Endodermal cell (in vitro differentiated cells): ENCODE measurements at regions not wholly inside any gene's neighbourhood (a gene's known extent, or its start where the extent isn't known, plus 50 kb on each side); places are given as distances from the start of the nearest gene placed in this dataset.

ENCODE experiments used
- DNase-seq: peaks from one replicate; pipeline ENCODE4 v3.0.0-alpha.2; 2017
- H3K27ac ChIP-seq: 2 replicates; pipeline ENCODE4 v1.5.1; 2013; ENCODE audit warnings: mild to moderate bottlenecking, low read depth, low read length, moderate library complexity
- H3K27me3 ChIP-seq: 2 replicates; pipeline ENCODE4 v1.6.1; 2013; ENCODE audit warnings: mild to moderate bottlenecking, low read length, moderate library complexity; ENCODE audit not compliant: insufficient read depth, control insufficient read depth, poor library complexity, severe bottlenecking
- H3K36me3 ChIP-seq: 2 replicates; pipeline ENCODE4 v1.7.0; 2013; ENCODE audit warnings: mild to moderate bottlenecking, low read length, moderate library complexity; ENCODE audit not compliant: control insufficient read depth, insufficient read depth
- H3K4me1 ChIP-seq: one replicate; pipeline ENCODE4 v1.7.0; 2013; ENCODE audit warnings: low read length; ENCODE audit not compliant: control insufficient read depth, insufficient read depth
- H3K4me3 ChIP-seq: 2 replicates; pipeline ENCODE4 v1.5.1; 2013; ENCODE audit warnings: mild to moderate bottlenecking, low read length, moderate library complexity
- H3K9ac ChIP-seq: 2 replicates; pipeline ENCODE4 v1.6.1; 2013; ENCODE audit warnings: mild to moderate bottlenecking, low read length, moderate library complexity; ENCODE audit not compliant: poor library complexity, severe bottlenecking; ENCODE audit errors: extremely low read depth
- H3K9me3 ChIP-seq: 2 replicates; pipeline ENCODE4 v1.6.1; 2013; ENCODE audit warnings: mild to moderate bottlenecking, low read length, moderate library complexity; ENCODE audit not compliant: control insufficient read depth
- H3K27ac Mint-ChIP-seq: 2 replicates; pipeline ENCODE4 v1.8.0; 2020; ENCODE audit warnings: mixed read lengths
- H3K27me3 Mint-ChIP-seq: 2 replicates; pipeline ENCODE4 v1.8.0; 2021; ENCODE audit warnings: mild to moderate bottlenecking, mixed read lengths; ENCODE audit not compliant: insufficient read depth
- H3K36me3 Mint-ChIP-seq: 2 replicates; pipeline ENCODE4 v1.8.0; 2020; ENCODE audit warnings: low read depth, mixed read lengths
- H3K4me1 Mint-ChIP-seq: 2 replicates; pipeline ENCODE4 v1.8.0; 2020; ENCODE audit warnings: mixed read lengths
- H3K4me3 Mint-ChIP-seq: 2 replicates; pipeline ENCODE4 v1.8.0; 2020; ENCODE audit warnings: mild to moderate bottlenecking, moderate library complexity, mixed read lengths
- H3K9me3 Mint-ChIP-seq: 2 replicates; pipeline ENCODE4 v1.8.0; 2020; ENCODE audit warnings: mild to moderate bottlenecking, mixed read lengths
- CTCF ChIP-seq: fragments of 200-600 bp; sonication (generic); conservative IDR thresholded peaks from 2 replicates; pipeline ENCODE4 v1.5.0; 2021; ENCODE audit warnings: antibody characterized with exemption, mild to moderate bottlenecking
- WGBS, 2 experiments: methylation state at CpG; one replicate each; pipeline versions ENCODE4 v1.1.5 to v1.1.7; 2013; ENCODE audit warnings: missing lambda C conversion rate in 2 of 2, mixed read lengths in 1 of 2; ENCODE audit not compliant: insufficient coverage in 1 of 2, insufficient read length in 1 of 2; 5-methylcytosine and 5-hydroxymethylcytosine counted together

DNA sequence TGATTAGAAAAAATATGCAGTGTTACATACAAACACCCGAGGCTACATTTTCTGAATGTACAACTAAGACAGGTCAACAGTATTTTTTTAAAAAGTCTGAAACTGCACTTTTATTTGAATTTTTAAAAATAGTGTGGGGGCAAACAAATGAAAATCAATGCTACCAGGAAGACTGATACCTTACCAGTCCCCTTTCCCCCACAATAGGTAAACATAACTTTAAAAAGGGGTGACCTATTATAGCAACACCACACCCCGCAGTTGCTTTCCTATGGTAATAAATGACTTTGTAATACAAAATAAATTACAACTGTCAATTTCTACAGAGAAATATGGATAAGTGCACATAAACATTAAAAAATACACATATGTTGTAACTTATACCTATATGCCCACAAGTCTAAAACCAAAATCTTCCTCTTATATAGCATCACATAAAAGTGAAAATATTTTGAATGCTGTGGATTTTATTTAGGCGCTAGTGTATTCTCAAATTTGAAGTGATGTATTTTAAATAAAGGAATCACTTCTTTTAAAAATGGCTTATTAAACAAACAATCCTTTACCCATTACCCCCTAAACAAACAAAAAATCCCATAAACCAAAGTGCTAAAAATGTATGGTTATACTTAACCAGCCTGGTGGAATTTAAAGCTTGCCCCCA, 63.1 kb downstream of the KCNRG start:
- Histone ChIP-seq H3K27ac (no peak overlapping the region), H3K36me3 (peaks cover 15% of the 10 kb centered on the region), H3K27me3 (no peaks in the 10 kb centered on the region), H3K4me1 (no peaks in the 10 kb centered on the region), H3K9me3 (no peaks in the 10 kb centered on the region), H3K4me3 (peak overlapping the region; percentile 86), H3K9ac (no peak overlapping the region)
- 89 to 100% methylated on average over 1 of the region's 3 CpGs for WGBS, 2 experiments
- Mint-ChIP-seq H3K4me1 (peaks cover 9% of the 10 kb centered on the region), H3K27me3 (peaks cover 6% of the 10 kb centered on the region), H3K36me3 (no peaks in the 10 kb centered on the region), H3K9me3 (no peaks in the 10 kb centered on the region), H3K27ac (no peak overlapping the region), H3K4me3 (no peak overlapping the region)
- TF ChIP-seq CTCF, result no peak
- DNase-seq, result no peak

DNA sequence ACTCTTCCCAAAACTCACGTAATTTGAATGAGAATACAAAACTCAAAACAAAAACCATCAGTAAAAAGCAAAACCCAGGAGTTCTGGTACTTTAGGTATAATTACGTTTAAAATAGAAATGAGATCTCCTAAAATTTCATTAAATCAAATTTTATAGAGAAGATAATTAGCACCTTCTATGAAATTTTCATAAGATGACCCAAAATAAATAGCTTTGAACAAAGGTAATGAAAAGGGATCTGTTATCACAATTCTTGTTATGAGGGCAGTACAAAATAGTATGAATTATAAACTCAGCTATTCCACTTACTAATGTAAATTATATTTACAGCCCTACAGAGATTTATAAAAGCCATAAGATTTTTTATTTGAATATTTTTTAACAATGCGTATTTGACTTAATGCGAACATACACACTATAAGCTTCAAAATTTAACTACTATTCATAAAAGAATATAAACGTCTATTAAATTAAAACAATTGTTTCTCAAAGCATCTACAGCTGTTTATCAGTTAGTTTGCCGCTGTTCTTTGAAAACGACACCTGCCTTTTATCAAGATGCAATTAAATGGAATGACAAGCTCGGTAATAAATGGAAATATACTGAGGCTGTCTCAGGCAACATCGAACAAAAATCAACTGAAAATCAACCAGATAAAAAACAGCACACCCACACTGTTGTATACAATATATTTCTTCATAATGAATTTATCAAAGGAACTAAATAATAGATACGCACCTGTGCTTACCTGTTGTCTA, 63.8 kb downstream of the KCNRG start:
- Histone ChIP-seq H3K4me1 (no peaks in the 10 kb centered on the region), H3K27me3 (no peaks in the 10 kb centered on the region), H3K9ac (peak overlapping the region; percentile 87), H3K36me3 (peaks cover 10% of the 10 kb centered on the region), H3K4me3 (peak overlapping the region; percentile 86), H3K9me3 (no peaks in the 10 kb centered on the region), H3K27ac (no peak overlapping the region)
- H3K27ac Mint-ChIP-seq, result no peak overlapping the region
- H3K27me3 Mint-ChIP-seq, result peaks cover 11% of the 10 kb centered on the region
- no peak for DNase-seq
- H3K36me3 Mint-ChIP-seq, result no peaks in the 10 kb centered on the region
- peaks cover 9% of the 10 kb centered on the region for H3K4me1 Mint-ChIP-seq
- peak overlapping the region; percentile 96 for H3K4me3 Mint-ChIP-seq
- no peaks in the 10 kb centered on the region for H3K9me3 Mint-ChIP-seq
- no peak for TF ChIP-seq CTCF
- 27 to 76% methylated on average over 3 to 8 of the region's 10 CpGs for WGBS, 2 experiments

GRCh38 chr13:50079655-50080202, 64.5 kb downstream of the KCNRG start:
- Mint-ChIP-seq H3K4me3 (peak overlapping the region; percentile 96), H3K27me3 (peaks cover 11% of the 10 kb centered on the region), H3K9me3 (no peaks in the 10 kb centered on the region), H3K4me1 (peaks cover 9% of the 10 kb centered on the region), H3K36me3 (no peaks in the 10 kb centered on the region), H3K27ac (no peak overlapping the region)
- Histone ChIP-seq H3K36me3 (peaks cover 5% of the 10 kb centered on the region), H3K4me3 (peak overlapping the region; percentile 86), H3K4me1 (no peaks in the 10 kb centered on the region), H3K27me3 (no peaks in the 10 kb centered on the region), H3K9ac (peak overlapping the region; percentile 87), H3K27ac (no peak overlapping the region), H3K9me3 (no peaks in the 10 kb centered on the region)
- TF ChIP-seq CTCF, result no peak
- WGBS, 2 experiments, result 17 to 19% methylated on average over 4 to 12 of the region's 12 CpGs
- DNase-seq, result no peak
